Thyroid gland (tissue), 4 donors: ENCODE measurements at regions not wholly inside any gene's neighbourhood (a gene's known extent, or its start where the extent isn't known, plus 50 kb on each side); places are given as distances from the start of the nearest gene placed in this dataset.

Experiments used
- DNase-seq, 2 donors: peaks; one replicate each; pipeline ENCODE4 v3.0.0-alpha.2; 2019
- H3K27ac ChIP-seq, 3 donors: fragments of 200-600 bp; sonication (generic); 1 replicate in 2 of 3; 2 replicates in 1 of 3; pipeline ENCODE4 v1.5.1; 2016 to 2019; ENCODE audit warnings: mild to moderate bottlenecking in 1 of 3, moderate library complexity in 1 of 3
- H3K27me3 ChIP-seq: fragments of 200-600 bp; sonication (generic); one replicate; pipeline ENCODE4 v1.5.1; 2019
- H3K36me3 ChIP-seq, 2 donors: fragments of 200-600 bp; sonication (generic); one replicate each; pipeline ENCODE4 v1.5.1; 2016 to 2019
- H3K4me1 ChIP-seq, 2 donors: fragments of 200-600 bp; sonication (generic); one replicate each; pipeline ENCODE4 v1.5.1; 2017 to 2019
- H3K4me3 ChIP-seq, 3 donors: fragments of 200-600 bp; sonication (generic); replicated peaks in 1 of 3; 1 replicate in 2 of 3; 2 replicates in 1 of 3; pipeline ENCODE4 v1.5.1; 2016; ENCODE audit warnings: mild to moderate bottlenecking in 1 of 3
- H3K9me3 ChIP-seq: fragments of 200-600 bp; sonication (generic); one replicate; pipeline ENCODE4 v1.5.1; 2017
- CTCF ChIP-seq, 6 experiments: fragments of 200-600 bp in 3 of 6; fragments of 450-650 bp in 3 of 6; sonication (generic) in 3 of 6; IDR thresholded peaks; one replicate each; pipeline ENCODE4 v1.5.1; 2016 to 2019; ENCODE audit warnings: antibody characterized with exemption in 6 of 6, mild to moderate bottlenecking in 2 of 6, inconsistent platforms in 1 of 6, moderate library complexity in 1 of 6
- POLR2A ChIP-seq, 2 donors: fragments of 450-650 bp; IDR thresholded peaks; one replicate each; pipeline ENCODE4 v1.6.1; 2017; ENCODE audit warnings: antibody characterized with exemption in 2 of 2, mild to moderate bottlenecking in 2 of 2, moderate library complexity in 1 of 2
- WGBS, 2 donors: methylation state at CpG; one replicate each; pipeline ENCODE4 v1.1.5; 2017; 5-methylcytosine and 5-hydroxymethylcytosine counted together
- intact Hi-C: fragments of 100-400 bp; cut with DNase I; formaldehyde crosslinking; loops from one replicate; pipeline ENCODE4 v1.15.1; 2023

GRCh38 chr4:156472624-156473023, 499.0 kb downstream of the PDGFC start:
- DNase-seq, result no peak
- H3K36me3 ChIP-seq, result no peaks in the 10 kb centered on the region
- TF ChIP-seq CTCF (IDR thresholded peaks at IDR 0.05) (no peak), POLR2A (IDR thresholded peaks at IDR 0.05) (no peak)
- intact Hi-C loops, result no loop called here
- no peaks in the 10 kb centered on the region for H3K27me3 ChIP-seq
- no peak overlapping the region for H3K4me3 ChIP-seq
- WGBS, 2 donors, result 82 to 88% methylated on average over 1 of the region's 1 CpG
- H3K27ac ChIP-seq, result no peak overlapping the region
- H3K9me3 ChIP-seq, result no peaks in the 10 kb centered on the region
- H3K4me1 ChIP-seq, result no peaks in the 10 kb centered on the region

DNA sequence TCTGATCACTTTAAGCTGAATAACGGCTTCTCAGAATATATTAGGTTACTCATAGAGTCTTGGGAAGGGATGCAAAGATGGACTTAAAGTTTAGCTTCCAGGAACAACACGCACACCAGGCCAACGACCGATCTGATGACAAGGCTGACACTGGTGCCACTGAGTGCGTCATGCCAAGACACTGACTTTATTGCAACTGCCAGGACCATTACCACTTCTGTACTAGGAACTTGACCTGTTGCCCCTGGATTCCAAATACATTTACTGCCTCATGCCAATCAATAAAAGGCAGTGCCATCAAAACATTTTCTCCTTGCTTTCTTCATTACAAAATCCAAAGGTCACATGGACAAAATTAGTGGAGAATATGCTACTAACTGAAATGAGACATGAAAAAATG, 505.9 kb upstream of the CTSO start:
- H3K27me3 ChIP-seq, result no peaks in the 10 kb centered on the region
- TF ChIP-seq CTCF (IDR thresholded peaks at IDR 0.05) (no peak), POLR2A (IDR thresholded peaks at IDR 0.05) (no peak)
- no peaks in the 10 kb centered on the region for H3K36me3 ChIP-seq
- no peak overlapping the region for H3K27ac ChIP-seq
- DNase-seq, result no peak
- intact Hi-C loops, result no loop called here
- 87 to 90% methylated on average over 5 of the region's 5 CpGs for WGBS, 2 donors
- H3K9me3 ChIP-seq, result no peaks in the 10 kb centered on the region
- no peaks in the 10 kb centered on the region for H3K4me1 ChIP-seq
- H3K4me3 ChIP-seq, result no peak overlapping the region

DNA sequence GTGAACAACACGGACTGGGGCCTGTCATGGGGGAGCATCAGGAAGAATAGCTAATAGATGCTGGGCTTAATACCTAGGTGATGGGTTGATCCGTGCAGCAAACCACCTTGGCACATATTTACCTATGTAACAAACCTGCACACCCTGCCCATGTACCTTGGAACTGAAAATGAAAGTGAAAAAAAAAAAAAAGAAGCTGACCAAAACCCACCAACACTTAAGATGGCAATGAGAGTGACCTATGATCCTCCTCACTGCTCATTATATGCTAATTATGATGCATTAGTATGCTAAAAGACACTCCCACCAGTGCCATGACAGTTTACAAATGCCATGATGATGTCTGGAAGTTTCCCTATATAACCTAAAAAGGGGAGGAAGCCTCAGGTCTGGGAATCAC, 503.2 kb upstream of the CTSO start:
- H3K4me3 ChIP-seq, result no peak overlapping the region
- WGBS, 2 donors, result 87 to 90% methylated on average over 2 of the region's 2 CpGs
- no peak overlapping the region for H3K27ac ChIP-seq
- H3K36me3 ChIP-seq, result no peaks in the 10 kb centered on the region
- DNase-seq, result no peak
- intact Hi-C loops, result no loop called here
- H3K4me1 ChIP-seq, result no peaks in the 10 kb centered on the region
- TF ChIP-seq CTCF (IDR thresholded peaks at IDR 0.05) (no peak), POLR2A (IDR thresholded peaks at IDR 0.05) (no peak)
- H3K27me3 ChIP-seq, result no peaks in the 10 kb centered on the region
- H3K9me3 ChIP-seq, result no peaks in the 10 kb centered on the region

GRCh38 chr4:156443488-156443887, 489.8 kb upstream of the CTSO start:
- 91 to 96% methylated on average over 10 of the region's 10 CpGs for WGBS, 2 donors
- no peaks in the 10 kb centered on the region for H3K36me3 ChIP-seq
- TF ChIP-seq POLR2A (IDR thresholded peaks at IDR 0.05), result no peak
- intact Hi-C loops, result no loop called here
- H3K27me3 ChIP-seq, result no peaks in the 10 kb centered on the region
- no peaks in the 10 kb centered on the region for H3K9me3 ChIP-seq
- no peak overlapping the region for H3K27ac ChIP-seq
- no peak for DNase-seq
- H3K4me3 ChIP-seq, result no peak overlapping the region
- H3K4me1 ChIP-seq, result no peaks in the 10 kb centered on the region

- Histone ChIP-seq H3K9me3 (no peaks in the 10 kb centered on the region), H3K36me3 (no peaks in the 10 kb centered on the region), H3K27me3 (no peaks in the 10 kb centered on the region), H3K4me3 (no peak overlapping the region), H3K27ac (no peak overlapping the region), H3K4me1 (no peaks in the 10 kb centered on the region)
- TF ChIP-seq POLR2A (IDR thresholded peaks at IDR 0.05), result no peak
- no peak for TF ChIP-seq CTCF (IDR thresholded peaks at IDR 0.05)
- DNase-seq, result no peak
- intact Hi-C loops, result no loop called here
Measured at GRCh38 chr4:156442912-156443311, 489.2 kb upstream of the CTSO start.

GRCh38 chr4:156439576-156440200, 486.0 kb upstream of the CTSO start:
- H3K4me1 ChIP-seq, result no peaks in the 10 kb centered on the region
- no peak for DNase-seq
- no peak for TF ChIP-seq POLR2A (IDR thresholded peaks at IDR 0.05)
- TF ChIP-seq CTCF (IDR thresholded peaks at IDR 0.05), result no peak
- 85 to 87% methylated on average over 4 of the region's 4 CpGs for WGBS, 2 donors
- no peak overlapping the region for H3K27ac ChIP-seq
- no peaks in the 10 kb centered on the region for H3K27me3 ChIP-seq
- no peak overlapping the region for H3K4me3 ChIP-seq
- intact Hi-C loops, result no loop called here
- no peaks in the 10 kb centered on the region for H3K9me3 ChIP-seq
- H3K36me3 ChIP-seq, result no peaks in the 10 kb centered on the region
